HUES64 (cell line): ENCODE measurements at regions not wholly inside any gene's neighbourhood (a gene's known extent, or its start where the extent isn't known, plus 50 kb on each side); places are given as distances from the start of the nearest gene placed in this dataset.

Source experiments
- H3K27ac ChIP-seq: 2 replicates; pipeline ENCODE4 v1.7.0; 2013; ENCODE audit warnings: low read depth, low read length, inconsistent platforms
- H3K27me3 ChIP-seq: 2 replicates; pipeline ENCODE4 v1.6.1; 2013; ENCODE audit warnings: mild to moderate bottlenecking, low read length; ENCODE audit not compliant: insufficient read depth
- H3K36me3 ChIP-seq: 2 replicates; pipeline ENCODE4 v1.6.1; 2013; ENCODE audit warnings: mild to moderate bottlenecking, low read length; ENCODE audit not compliant: insufficient read depth
- H3K4me1 ChIP-seq: 2 replicates; pipeline ENCODE4 v1.6.1; 2013; ENCODE audit warnings: mild to moderate bottlenecking, low read length, moderate library complexity; ENCODE audit not compliant: insufficient read depth
- H3K4me3 ChIP-seq: 2 replicates; pipeline ENCODE4 v1.5.1; 2013; ENCODE audit warnings: mild to moderate bottlenecking, low read length, moderate library complexity
- H3K9ac ChIP-seq: 2 replicates; pipeline ENCODE4 v1.6.1; 2013; ENCODE audit warnings: mild to moderate bottlenecking, low read depth, low read length
- H3K9me3 ChIP-seq: 2 replicates; pipeline ENCODE4 v1.6.1; 2013; ENCODE audit warnings: low read depth, low read length; ENCODE audit not compliant: insufficient read depth
- WGBS: fragments of 150-250, 120-280 bp; methylation state at CpG from one replicate; pipeline ENCODE4 v1.1.7; 2013; ENCODE audit warnings: missing lambda C conversion rate; 5-methylcytosine and 5-hydroxymethylcytosine counted together

GRCh38 chr5:96124589-96124988, 162.9 kb upstream of the ELL2 start:
- H3K9me3 ChIP-seq, result no peaks in the 10 kb centered on the region
- no peaks in the 10 kb centered on the region for H3K27me3 ChIP-seq
- no peak overlapping the region for H3K4me3 ChIP-seq
- H3K9ac ChIP-seq, result no peak overlapping the region
- H3K4me1 ChIP-seq, result no peaks in the 10 kb centered on the region; the same call in 1 of the 2 replicates
- H3K27ac ChIP-seq, result no peak overlapping the region
- no peaks in the 10 kb centered on the region for H3K36me3 ChIP-seq
- no CpG with 5 or more reads among the region's 1 CpG for WGBS

- H3K9ac ChIP-seq, result no peak overlapping the region
- no peak overlapping the region for H3K27ac ChIP-seq
- peaks cover 2% of the 10 kb centered on the region for H3K4me1 ChIP-seq
- no CpG with 5 or more reads among the region's 1 CpG for WGBS
- H3K27me3 ChIP-seq, result no peaks in the 10 kb centered on the region
- no peaks in the 10 kb centered on the region for H3K9me3 ChIP-seq
- no peaks in the 10 kb centered on the region for H3K36me3 ChIP-seq
- H3K4me3 ChIP-seq, result no peak overlapping the region
Measured at GRCh38 chr5:96123418-96123817, 161.8 kb upstream of the ELL2 start.

- H3K36me3 ChIP-seq, result no peaks in the 10 kb centered on the region
- H3K9me3 ChIP-seq, result no peaks in the 10 kb centered on the region
- H3K9ac ChIP-seq, result no peak overlapping the region
- no peaks in the 10 kb centered on the region for H3K27me3 ChIP-seq
- no peak overlapping the region for H3K4me3 ChIP-seq
- no peak overlapping the region for H3K27ac ChIP-seq
- peaks cover 7% of the 10 kb centered on the region; the same call in 1 of the 2 replicates for H3K4me1 ChIP-seq
- 100% methylated on average over 2 of the region's 2 CpGs for WGBS
Measured at GRCh38 chr5:96121364-96121763, 159.7 kb upstream of the ELL2 start.

GRCh38 chr5:96120120-96120519, 158.5 kb upstream of the ELL2 start:
- WGBS, result 94% methylated on average over 1 of the region's 1 CpG
- Histone ChIP-seq H3K27me3 (no peaks in the 10 kb centered on the region), H3K36me3 (no peaks in the 10 kb centered on the region), H3K9ac (no peak overlapping the region), H3K27ac (no peak overlapping the region), H3K4me3 (no peak overlapping the region), H3K9me3 (no peaks in the 10 kb centered on the region), H3K4me1 (peaks cover 7% of the 10 kb centered on the region; the same call in 1 of the 2 replicates)

- Histone ChIP-seq H3K27me3 (no peaks in the 10 kb centered on the region), H3K4me3 (no peak overlapping the region), H3K9ac (no peak overlapping the region), H3K4me1 (peaks cover 7% of the 10 kb centered on the region; the same call in 1 of the 2 replicates), H3K36me3 (no peaks in the 10 kb centered on the region), H3K27ac (no peak overlapping the region), H3K9me3 (no peaks in the 10 kb centered on the region)
- 92% methylated on average over 3 of the region's 3 CpGs for WGBS
Measured at GRCh38 chr5:96117771-96118651, 156.4 kb upstream of the ELL2 start.

GRCh38 chr5:96115147-96115807, 153.6 kb upstream of the ELL2 start:
- no peaks in the 10 kb centered on the region for H3K9me3 ChIP-seq
- H3K4me1 ChIP-seq, result peaks cover 7% of the 10 kb centered on the region; the same call in 1 of the 2 replicates
- no peak overlapping the region for H3K4me3 ChIP-seq
- no peaks in the 10 kb centered on the region for H3K27me3 ChIP-seq
- no peak overlapping the region for H3K27ac ChIP-seq
- 83% methylated on average over 1 of the region's 1 CpG for WGBS
- no peak overlapping the region for H3K9ac ChIP-seq
- no peaks in the 10 kb centered on the region for H3K36me3 ChIP-seq

GRCh38 chr5:96114736-96115135, 153.1 kb upstream of the ELL2 start:
- Histone ChIP-seq H3K36me3 (no peaks in the 10 kb centered on the region), H3K27me3 (no peaks in the 10 kb centered on the region), H3K27ac (no peak overlapping the region), H3K4me3 (no peak overlapping the region), H3K9ac (no peak overlapping the region), H3K9me3 (no peaks in the 10 kb centered on the region), H3K4me1 (peaks cover 7% of the 10 kb centered on the region; the same call in 1 of the 2 replicates)
- 98% methylated on average over 2 of the region's 2 CpGs for WGBS

GRCh38 chr5:96113170-96113939, 151.7 kb upstream of the ELL2 start:
- 98% methylated on average over 1 of the region's 2 CpGs for WGBS
- Histone ChIP-seq H3K4me3 (no peak overlapping the region), H3K27me3 (no peaks in the 10 kb centered on the region), H3K4me1 (peaks cover 4% of the 10 kb centered on the region; the same call in 1 of the 2 replicates), H3K36me3 (no peaks in the 10 kb centered on the region), H3K9ac (no peak overlapping the region), H3K27ac (no peak overlapping the region), H3K9me3 (no peaks in the 10 kb centered on the region)

GRCh38 chr5:96112703-96113102, 151.1 kb upstream of the ELL2 start:
- H3K9me3 ChIP-seq, result no peaks in the 10 kb centered on the region
- no peaks in the 10 kb centered on the region for H3K27me3 ChIP-seq
- no peak overlapping the region for H3K27ac ChIP-seq
- no peaks in the 10 kb centered on the region for H3K4me1 ChIP-seq
- H3K36me3 ChIP-seq, result no peaks in the 10 kb centered on the region
- no peak overlapping the region for H3K4me3 ChIP-seq
- 100% methylated on average over 2 of the region's 2 CpGs for WGBS
- H3K9ac ChIP-seq, result no peak overlapping the region

GRCh38 chr5:96112123-96112670, 150.5 kb upstream of the ELL2 start:
- no CpG with 5 or more reads among the region's 1 CpG for WGBS
- Histone ChIP-seq H3K27me3 (no peaks in the 10 kb centered on the region), H3K9ac (no peak overlapping the region), H3K36me3 (no peaks in the 10 kb centered on the region), H3K4me3 (no peak overlapping the region), H3K4me1 (no peaks in the 10 kb centered on the region), H3K9me3 (no peaks in the 10 kb centered on the region), H3K27ac (no peak overlapping the region)
